HEK293 (cell line): ENCODE measurements at regions not wholly inside any gene's neighbourhood (a gene's known extent, or its start where the extent isn't known, plus 50 kb on each side); places are given as distances from the start of the nearest gene placed in this dataset.

Experiments used
- CTCF ChIA-PET: fragments of 350-600 bp; formaldehyde crosslinking; extraction: SDS; loops from one replicate; lab custom pipeline; 2021; ENCODE audit warnings: antibody characterized with exemption; lab: Yijun Ruan, JAX
- POLR2A ChIA-PET: fragments of 300-600 bp; formaldehyde crosslinking; extraction: SDS; loops from one replicate; lab custom pipeline; 2020; ENCODE audit warnings: antibody characterized with exemption, inconsistent platforms; lab: Yijun Ruan, JAX
- H3K27ac ChIP-seq: fragments of 200-500 bp; sonication (Bioruptor generic); 2 replicates; pipeline ENCODE4 v1.5.1; 2014; ENCODE audit warnings: low read depth, low read length, control low read depth, inconsistent platforms; ENCODE audit errors: extremely low read depth
- H3K36me3 ChIP-seq, 2 experiments: fragments of 200-500 bp in 1 of 2; sonication (Bioruptor generic) in 1 of 2; 1 replicate in 1 of 2; 2 replicates in 1 of 2; pipeline ENCODE4 v1.5.1; 2014 to 2017; ENCODE audit warnings: inconsistent platforms in 2 of 2, low read length in 2 of 2; ENCODE audit not compliant: control insufficient read depth in 2 of 2, insufficient read depth in 1 of 2
- H3K4me1 ChIP-seq: fragments of 200-500 bp; sonication (Bioruptor generic); 2 replicates; pipeline ENCODE4 v1.5.1; 2014; ENCODE audit warnings: mild to moderate bottlenecking, low read length, inconsistent platforms; ENCODE audit not compliant: control insufficient read depth, insufficient read depth
- H3K4me3 ChIP-seq: 2 replicates; pipeline ENCODE4 v1.5.1; 2011; ENCODE audit warnings: low read depth, mild to moderate bottlenecking, control low read depth, low read length, moderate library complexity
- H3K9me3 ChIP-seq: fragments of 200-500 bp; sonication (Bioruptor generic); 2 replicates; pipeline ENCODE4 v1.5.1; 2014; ENCODE audit warnings: low read depth, low read length, inconsistent platforms; ENCODE audit not compliant: control insufficient read depth, insufficient read depth
- TCF7L2 ChIP-seq: IDR thresholded peaks from 2 replicates; pipeline ENCODE4 v1.6.1; 2011; ENCODE audit warnings: low read depth, mild to moderate bottlenecking, inconsistent platforms, low read length, moderate library complexity, borderline replicate concordance
- ZBTB17 ChIP-seq: fragments of 450-650 bp; formaldehyde crosslinking; IDR thresholded peaks from 2 replicates; pipeline ENCODE4 v1.5.1; 2016; ENCODE audit warnings: missing biosample characterization, missing genetic modification characterization
- ZFP69B ChIP-seq: fragments of 450-650 bp; formaldehyde crosslinking; IDR thresholded peaks from 2 replicates; pipeline ENCODE4 v1.5.1; 2016; ENCODE audit warnings: missing biosample characterization, missing genetic modification characterization
- ZNF169 ChIP-seq: fragments of 450-650 bp; formaldehyde crosslinking; IDR thresholded peaks from 2 replicates; pipeline ENCODE4 v1.5.1; 2016; ENCODE audit warnings: missing biosample characterization, missing genetic modification characterization
- ZNF426 ChIP-seq: fragments of 450-650 bp; formaldehyde crosslinking; IDR thresholded peaks from 2 replicates; pipeline ENCODE4 v1.5.1; 2017; ENCODE audit warnings: missing biosample characterization, missing genetic modification characterization, mild to moderate bottlenecking, inconsistent platforms, moderate library complexity
- ZNF48 ChIP-seq: fragments of 450-650 bp; formaldehyde crosslinking; IDR thresholded peaks from 2 replicates; pipeline ENCODE4 v1.5.1; 2016; ENCODE audit warnings: missing biosample characterization, missing genetic modification characterization
- ZNF561 ChIP-seq: fragments of 450-650 bp; IDR thresholded peaks from 2 replicates; pipeline ENCODE4 v1.5.1; 2018; ENCODE audit warnings: missing biosample characterization, missing genetic modification characterization, borderline replicate concordance
- ZNF580 ChIP-seq: fragments of 450-650 bp; formaldehyde crosslinking; IDR thresholded peaks from 2 replicates; pipeline ENCODE4 v1.5.1; 2016; ENCODE audit warnings: missing biosample characterization, missing genetic modification characterization
- ZNF621 ChIP-seq: fragments of 450-650 bp; formaldehyde crosslinking; IDR thresholded peaks from 2 replicates; pipeline ENCODE4 v1.5.1; 2017; ENCODE audit warnings: missing biosample characterization, missing genetic modification characterization
- ZNF707 ChIP-seq: fragments of 450-650 bp; formaldehyde crosslinking; IDR thresholded peaks from 2 replicates; pipeline ENCODE4 v1.5.1; 2016; ENCODE audit warnings: missing biosample characterization, missing genetic modification characterization
- TF ChIP-seq, protein P1 (sequence below): fragments of 450-650 bp; formaldehyde crosslinking; IDR thresholded peaks from 2 replicates; pipeline ENCODE4 v1.5.1; 2016; ENCODE audit warnings: missing biosample characterization, missing genetic modification characterization, borderline replicate concordance
- TF ChIP-seq, protein P2 (sequence below): fragments of 450-650 bp; formaldehyde crosslinking; IDR thresholded peaks from 2 replicates; pipeline ENCODE4 v1.5.1; 2016; ENCODE audit warnings: missing biosample characterization, missing genetic modification characterization
- TF ChIP-seq, protein P3 (sequence below): fragments of 450-650 bp; formaldehyde crosslinking; IDR thresholded peaks from 2 replicates; pipeline ENCODE4 v1.5.1; 2016; ENCODE audit warnings: missing biosample characterization, missing genetic modification characterization

DNA sequence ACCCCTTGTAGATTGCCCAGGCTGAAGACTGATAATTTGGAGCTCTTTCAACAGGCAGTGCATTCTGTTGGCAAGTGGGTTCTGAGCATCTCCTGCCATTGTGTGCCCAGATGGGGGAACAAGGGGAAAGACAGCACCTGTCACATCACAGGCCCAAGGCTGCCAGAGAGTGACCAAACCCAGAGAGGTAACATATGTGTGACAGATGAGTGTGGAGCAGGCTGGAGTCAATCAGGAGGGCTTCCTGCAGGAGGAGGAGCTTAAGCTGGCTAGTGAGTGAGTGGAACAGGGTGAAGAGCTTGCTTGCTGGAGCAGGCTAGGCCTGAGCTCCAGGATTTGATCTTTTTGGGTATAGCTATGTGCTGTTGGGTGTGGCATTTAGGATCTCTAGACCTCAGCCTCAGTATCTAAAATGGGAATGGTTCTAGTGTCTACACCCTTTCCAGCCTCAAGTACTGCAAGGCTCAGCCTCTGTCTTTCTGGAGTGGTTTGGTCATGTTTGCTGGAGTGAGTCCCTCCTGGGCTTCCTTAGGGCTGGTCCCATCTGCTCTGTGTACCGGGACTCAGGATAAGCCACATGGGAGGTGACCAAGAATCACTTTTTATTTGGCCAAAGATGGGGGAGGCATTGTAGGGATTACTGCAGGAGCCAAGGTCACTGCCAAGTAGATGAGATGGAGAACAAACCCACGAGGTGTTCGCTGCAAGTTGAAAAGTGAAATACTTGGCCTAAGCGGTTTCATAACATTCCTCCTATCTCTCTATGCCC, 152.4 kb upstream of the TSHZ3 start (continued):
- TF ChIP-seq, protein P1, sequence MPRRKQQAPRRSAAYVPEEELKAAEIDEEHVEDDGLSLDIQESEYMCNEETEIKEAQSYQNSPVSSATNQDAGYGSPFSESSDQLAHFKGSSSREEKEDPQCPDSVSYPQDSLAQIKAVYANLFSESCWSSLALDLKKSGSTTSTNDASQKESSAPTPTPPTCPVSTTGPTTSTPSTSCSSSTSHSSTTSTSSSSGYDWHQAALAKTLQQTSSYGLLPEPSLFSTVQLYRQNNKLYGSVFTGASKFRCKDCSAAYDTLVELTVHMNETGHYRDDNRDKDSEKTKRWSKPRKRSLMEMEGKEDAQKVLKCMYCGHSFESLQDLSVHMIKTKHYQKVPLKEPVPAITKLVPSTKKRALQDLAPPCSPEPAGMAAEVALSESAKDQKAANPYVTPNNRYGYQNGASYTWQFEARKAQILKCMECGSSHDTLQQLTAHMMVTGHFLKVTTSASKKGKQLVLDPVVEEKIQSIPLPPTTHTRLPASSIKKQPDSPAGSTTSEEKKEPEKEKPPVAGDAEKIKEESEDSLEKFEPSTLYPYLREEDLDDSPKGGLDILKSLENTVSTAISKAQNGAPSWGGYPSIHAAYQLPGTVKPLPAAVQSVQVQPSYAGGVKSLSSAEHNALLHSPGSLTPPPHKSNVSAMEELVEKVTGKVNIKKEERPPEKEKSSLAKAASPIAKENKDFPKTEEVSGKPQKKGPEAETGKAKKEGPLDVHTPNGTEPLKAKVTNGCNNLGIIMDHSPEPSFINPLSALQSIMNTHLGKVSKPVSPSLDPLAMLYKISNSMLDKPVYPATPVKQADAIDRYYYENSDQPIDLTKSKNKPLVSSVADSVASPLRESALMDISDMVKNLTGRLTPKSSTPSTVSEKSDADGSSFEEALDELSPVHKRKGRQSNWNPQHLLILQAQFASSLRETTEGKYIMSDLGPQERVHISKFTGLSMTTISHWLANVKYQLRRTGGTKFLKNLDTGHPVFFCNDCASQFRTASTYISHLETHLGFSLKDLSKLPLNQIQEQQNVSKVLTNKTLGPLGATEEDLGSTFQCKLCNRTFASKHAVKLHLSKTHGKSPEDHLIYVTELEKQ (tag by site-specific recombination) = no peak
- TF ChIP-seq ZNF561 (tag by site-specific recombination) (no peak), ZNF707 (tag by site-specific recombination) (no peak), TCF7L2 (no peak), ZFP69B (tag by site-specific recombination) (no peak)

- H3K4me1 ChIP-seq = no peaks in the 10 kb centered on the region
- no peak overlapping the region for H3K27ac ChIP-seq
- H3K9me3 ChIP-seq = no peaks in the 10 kb centered on the region
- TF ChIP-seq, protein P2, sequence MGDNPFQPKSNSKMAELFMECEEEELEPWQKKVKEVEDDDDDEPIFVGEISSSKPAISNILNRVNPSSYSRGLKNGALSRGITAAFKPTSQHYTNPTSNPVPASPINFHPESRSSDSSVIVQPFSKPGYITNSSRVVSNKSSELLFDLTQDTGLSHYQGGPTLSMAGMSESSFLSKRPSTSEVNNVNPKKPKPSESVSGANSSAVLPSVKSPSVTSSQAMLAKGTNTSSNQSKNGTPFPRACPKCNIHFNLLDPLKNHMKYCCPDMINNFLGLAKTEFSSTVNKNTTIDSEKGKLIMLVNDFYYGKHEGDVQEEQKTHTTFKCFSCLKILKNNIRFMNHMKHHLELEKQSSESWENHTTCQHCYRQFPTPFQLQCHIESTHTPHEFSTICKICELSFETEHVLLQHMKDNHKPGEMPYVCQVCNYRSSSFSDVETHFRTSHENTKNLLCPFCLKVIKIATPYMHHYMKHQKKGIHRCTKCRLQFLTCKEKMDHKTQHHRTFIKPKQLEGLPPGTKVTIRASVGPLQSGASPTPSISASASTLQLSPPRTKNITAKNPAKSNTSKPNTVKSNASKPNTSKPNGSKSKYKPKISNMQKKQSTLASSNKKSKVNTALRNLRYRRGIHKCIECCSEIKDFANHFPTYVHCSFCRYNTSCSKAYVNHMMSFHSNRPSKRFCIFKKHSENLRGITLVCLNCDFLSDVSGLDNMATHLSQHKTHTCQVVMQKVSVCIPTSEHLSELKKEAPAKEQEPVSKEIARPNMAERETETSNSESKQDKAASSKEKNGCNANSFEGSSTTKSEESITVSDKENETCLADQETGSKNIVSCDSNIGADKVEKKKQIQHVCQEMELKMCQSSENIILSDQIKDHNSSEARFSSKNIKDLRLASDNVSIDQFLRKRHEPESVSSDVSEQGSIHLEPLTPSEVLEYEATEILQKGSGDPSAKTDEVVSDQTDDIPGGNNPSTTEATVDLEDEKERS (tag by site-specific recombination) = no peak
- TF ChIP-seq, protein P3, sequence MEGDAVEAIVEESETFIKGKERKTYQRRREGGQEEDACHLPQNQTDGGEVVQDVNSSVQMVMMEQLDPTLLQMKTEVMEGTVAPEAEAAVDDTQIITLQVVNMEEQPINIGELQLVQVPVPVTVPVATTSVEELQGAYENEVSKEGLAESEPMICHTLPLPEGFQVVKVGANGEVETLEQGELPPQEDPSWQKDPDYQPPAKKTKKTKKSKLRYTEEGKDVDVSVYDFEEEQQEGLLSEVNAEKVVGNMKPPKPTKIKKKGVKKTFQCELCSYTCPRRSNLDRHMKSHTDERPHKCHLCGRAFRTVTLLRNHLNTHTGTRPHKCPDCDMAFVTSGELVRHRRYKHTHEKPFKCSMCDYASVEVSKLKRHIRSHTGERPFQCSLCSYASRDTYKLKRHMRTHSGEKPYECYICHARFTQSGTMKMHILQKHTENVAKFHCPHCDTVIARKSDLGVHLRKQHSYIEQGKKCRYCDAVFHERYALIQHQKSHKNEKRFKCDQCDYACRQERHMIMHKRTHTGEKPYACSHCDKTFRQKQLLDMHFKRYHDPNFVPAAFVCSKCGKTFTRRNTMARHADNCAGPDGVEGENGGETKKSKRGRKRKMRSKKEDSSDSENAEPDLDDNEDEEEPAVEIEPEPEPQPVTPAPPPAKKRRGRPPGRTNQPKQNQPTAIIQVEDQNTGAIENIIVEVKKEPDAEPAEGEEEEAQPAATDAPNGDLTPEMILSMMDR (tag by site-specific recombination) = 0 out of 2 replicates have a peak, but pooled peaks have one; percentile 14
- no peak for TF ChIP-seq ZNF169 (tag by site-specific recombination)
- no peak for TF ChIP-seq ZNF580 (tag by site-specific recombination)
- TF ChIP-seq ZNF426 (tag by site-specific recombination) = no peak
- TF ChIP-seq ZNF48 (tag by site-specific recombination) = no peak
- TF ChIP-seq ZBTB17 (tag by site-specific recombination) = no peak
- TF ChIP-seq ZNF621 = no peak
- POLR2A ChIA-PET = no interaction called here
- CTCF ChIA-PET = interaction anchor here (0.6 kb wide), 1 partner anchor 457 kb away, joined by 3 read pairs; no protein-coding TSS in a partner anchor
- no peak overlapping the region for H3K4me3 ChIP-seq
- no peaks in the 10 kb centered on the region for H3K36me3 ChIP-seq
These were observed 153.4 kb upstream of the TSHZ3 start for GRCh38 chr19:31502536-31503170.
